Right lobe of liver (tissue), 6 donors: ENCODE measurements at regions not wholly inside any gene's neighbourhood (a gene's known extent, or its start where the extent isn't known, plus 50 kb on each side); places are given as distances from the start of the nearest gene placed in this dataset.

Experiments
- ATAC-seq, 4 donors: fragments of 200-7000 bp; cut with Tn5 transposase; one replicate each; pipeline ENCODE4 v1.9.1; 2020; ENCODE audit warnings: mild to moderate bottlenecking in 4 of 4, moderate library complexity in 4 of 4
- DNase-seq, 3 donors: peaks; one replicate each; pipeline ENCODE4 v3.0.0-alpha.2; 2020
- H3K27ac ChIP-seq, 3 donors: fragments of 200-600 bp; one replicate each; pipeline ENCODE4 v1.8.0; 2022
- H3K27me3 ChIP-seq, 2 donors: fragments of 200-600 bp; one replicate each; pipeline ENCODE4 v1.8.0; 2022
- H3K36me3 ChIP-seq, 4 donors: fragments of 200-600 bp; sonication (generic) in 1 of 4; one replicate each; pipeline versions ENCODE4 v1.5.1 to v1.8.0; 2017 to 2022; ENCODE audit warnings: control low read depth in 1 of 4
- H3K4me1 ChIP-seq, 4 donors: fragments of 200-600 bp; sonication (generic) in 1 of 4; one replicate each; pipeline versions ENCODE4 v1.5.1 to v1.8.0; 2017 to 2022; ENCODE audit warnings: control low read depth in 1 of 4
- H3K4me3 ChIP-seq, 3 donors: fragments of 200-600 bp; one replicate each; pipeline ENCODE4 v1.8.0; 2022
- H3K9me3 ChIP-seq, 4 donors: fragments of 200-600 bp; sonication (generic) in 1 of 4; one replicate each; pipeline versions ENCODE4 v1.5.1 to v1.8.0; 2017 to 2022; ENCODE audit warnings: control low read depth in 1 of 4
- POLR2A ChIP-seq: fragments of 450-650 bp; IDR thresholded peaks from one replicate; pipeline ENCODE4 v1.6.1; 2017; ENCODE audit warnings: antibody characterized with exemption, mild to moderate bottlenecking
- WGBS: methylation state at CpG from one replicate; pipeline ENCODE4 v1.1.6; 2018; ENCODE audit warnings: low coverage, low lambda C conversion rate; ENCODE audit not compliant: insufficient coverage; ENCODE audit errors: missing lambda C conversion rate; 5-methylcytosine and 5-hydroxymethylcytosine counted together
- intact Hi-C, 2 donors: fragments of 100-400 bp; cut with DNase I; formaldehyde crosslinking; loops; one replicate each; pipeline versions ENCODE4 v1.11.2 to v1.14.1; 2022
- TF ChIP-seq, protein P1 (sequence below), 4 donors: fragments of 200-600 bp in 3 of 4; fragments of 450-650 bp in 1 of 4; IDR thresholded peaks; one replicate each; pipeline versions ENCODE4 v1.5.1 to v1.8.0; 2016 to 2022; ENCODE audit warnings: antibody characterized with exemption in 4 of 4, mild to moderate bottlenecking in 2 of 4
- donor health status: DM: no; HTN: yes; CAD: no.
- donor health status: DM: no; HTN: no; CAD: no.
- donor health status: DM: no; HTN: no; CAD: no.
- donor health status: DM: no; HTN: yes; CAD: no.
- donor health status: DM: no; HTN: yes; CAD: no.

DNA sequence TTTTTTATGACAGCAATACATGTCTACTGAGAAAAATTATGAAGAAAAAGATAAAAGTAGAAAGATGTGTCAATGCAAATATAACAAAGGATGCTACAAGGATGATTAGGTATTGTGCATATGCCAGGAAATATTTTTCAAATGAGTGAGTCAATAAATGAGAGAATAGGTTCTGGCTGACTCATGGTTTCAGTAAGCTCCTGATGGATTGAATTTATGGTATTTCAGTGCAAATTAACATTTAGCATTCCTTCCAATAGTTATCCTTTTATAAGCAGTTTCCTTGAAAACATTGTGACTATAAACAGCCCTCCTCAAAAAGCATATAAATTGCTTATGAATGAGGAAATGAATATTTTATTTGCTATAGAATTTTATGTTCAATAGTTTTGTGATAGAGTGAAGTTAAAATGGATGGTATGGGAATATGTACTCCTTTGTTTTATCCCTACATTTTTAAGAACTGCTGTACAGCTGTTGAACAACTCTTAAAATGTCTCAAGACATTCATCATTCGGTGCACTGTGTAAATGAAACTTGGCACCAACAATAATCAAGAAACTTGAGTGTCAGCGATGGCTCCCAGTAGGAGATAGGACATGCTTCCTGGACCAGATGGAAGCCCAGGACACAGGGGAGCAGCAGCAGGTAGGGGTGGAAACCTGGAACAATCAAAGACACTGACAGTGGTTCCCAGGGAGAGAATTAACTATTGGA is 144.7 kb downstream of the PMAIP1 start:
- intact Hi-C loops: no loop called here
- Histone ChIP-seq H3K4me3 (no peak overlapping the region), H3K4me1 (no peaks in the 10 kb centered on the region), H3K27ac (no peak overlapping the region), H3K27me3 (no peaks in the 10 kb centered on the region), H3K36me3 (no peaks in the 10 kb centered on the region), H3K9me3 (no peaks in the 10 kb centered on the region)
- TF ChIP-seq, protein P1, sequence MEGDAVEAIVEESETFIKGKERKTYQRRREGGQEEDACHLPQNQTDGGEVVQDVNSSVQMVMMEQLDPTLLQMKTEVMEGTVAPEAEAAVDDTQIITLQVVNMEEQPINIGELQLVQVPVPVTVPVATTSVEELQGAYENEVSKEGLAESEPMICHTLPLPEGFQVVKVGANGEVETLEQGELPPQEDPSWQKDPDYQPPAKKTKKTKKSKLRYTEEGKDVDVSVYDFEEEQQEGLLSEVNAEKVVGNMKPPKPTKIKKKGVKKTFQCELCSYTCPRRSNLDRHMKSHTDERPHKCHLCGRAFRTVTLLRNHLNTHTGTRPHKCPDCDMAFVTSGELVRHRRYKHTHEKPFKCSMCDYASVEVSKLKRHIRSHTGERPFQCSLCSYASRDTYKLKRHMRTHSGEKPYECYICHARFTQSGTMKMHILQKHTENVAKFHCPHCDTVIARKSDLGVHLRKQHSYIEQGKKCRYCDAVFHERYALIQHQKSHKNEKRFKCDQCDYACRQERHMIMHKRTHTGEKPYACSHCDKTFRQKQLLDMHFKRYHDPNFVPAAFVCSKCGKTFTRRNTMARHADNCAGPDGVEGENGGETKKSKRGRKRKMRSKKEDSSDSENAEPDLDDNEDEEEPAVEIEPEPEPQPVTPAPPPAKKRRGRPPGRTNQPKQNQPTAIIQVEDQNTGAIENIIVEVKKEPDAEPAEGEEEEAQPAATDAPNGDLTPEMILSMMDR (IDR thresholded peaks at IDR 0.05): no peak
- TF ChIP-seq POLR2A: no peak
- ATAC-seq (no peak), DNase-seq (no peak)
- WGBS: 54% methylated on average over 2 of the region's 2 CpGs

- no peak overlapping the region for H3K27ac ChIP-seq
- no peaks in the 10 kb centered on the region for H3K36me3 ChIP-seq
- DNase-seq: no peak
- H3K4me3 ChIP-seq: no peak overlapping the region
- no peaks in the 10 kb centered on the region for H3K4me1 ChIP-seq
- WGBS: 40% methylated on average over 1 of the region's 1 CpG
- H3K27me3 ChIP-seq: no peaks in the 10 kb centered on the region
- TF ChIP-seq, protein P1 (IDR thresholded peaks at IDR 0.05): no peak
- no peak for TF ChIP-seq POLR2A
- no peaks in the 10 kb centered on the region for H3K9me3 ChIP-seq
- intact Hi-C loops: no loop called here
- no peak for ATAC-seq
These were observed 141.2 kb downstream of the PMAIP1 start for GRCh38 chr18:60040971-60041370.

GRCh38 chr18:60038731-60039130 is 138.9 kb downstream of the PMAIP1 start:
- intact Hi-C loops: no loop called here
- ATAC-seq: no peak
- H3K4me1 ChIP-seq: no peaks in the 10 kb centered on the region

DNA sequence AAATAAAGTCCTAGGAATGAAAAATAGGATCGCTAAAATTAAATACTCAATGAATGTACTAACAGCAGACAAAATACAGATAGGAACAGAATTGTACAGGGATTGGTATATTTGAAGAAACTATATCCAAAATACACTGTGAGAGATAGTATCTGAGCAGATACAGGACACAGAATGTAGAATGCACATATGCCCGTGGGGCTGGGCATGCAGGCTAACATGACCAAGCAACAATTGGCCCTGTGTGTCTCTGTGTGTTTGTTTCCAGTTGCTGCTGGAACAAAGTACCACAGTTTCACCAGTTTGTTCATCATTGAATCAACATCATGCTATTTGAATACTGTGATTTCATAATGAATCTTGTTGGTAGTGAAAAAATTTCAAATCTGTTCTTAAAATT is 127.6 kb downstream of the PMAIP1 start:
- intact Hi-C loops: no loop called here
- 75% methylated on average over 2 of the region's 2 CpGs for WGBS
- no peaks in the 10 kb centered on the region for H3K36me3 ChIP-seq

More at GRCh38 chr18:60038731-60039130, 138.9 kb downstream of the PMAIP1 start:
- H3K9me3 ChIP-seq: no peaks in the 10 kb centered on the region
- TF ChIP-seq POLR2A: no peak
- TF ChIP-seq, protein P1 (IDR thresholded peaks at IDR 0.05): no peak
- no peak for DNase-seq
- no peaks in the 10 kb centered on the region for H3K36me3 ChIP-seq
- H3K27ac ChIP-seq: no peak overlapping the region
- no peak overlapping the region for H3K4me3 ChIP-seq
- no peaks in the 10 kb centered on the region for H3K27me3 ChIP-seq

More for the DNA sequence above, 127.6 kb downstream of the PMAIP1 start:
- no peak for TF ChIP-seq POLR2A
- TF ChIP-seq, protein P1 (IDR thresholded peaks at IDR 0.05): no peak
- H3K4me1 ChIP-seq: no peaks in the 10 kb centered on the region
- H3K9me3 ChIP-seq: no peaks in the 10 kb centered on the region
- no peak overlapping the region for H3K27ac ChIP-seq
- no peak overlapping the region for H3K4me3 ChIP-seq
- no peak for DNase-seq
- ATAC-seq: no peak
- H3K27me3 ChIP-seq: no peaks in the 10 kb centered on the region
